ENCODE measurements at regions not wholly inside any gene's neighbourhood (a gene's known extent, or its start where the extent isn't known, plus 50 kb on each side); places are given as distances from the start of the nearest gene placed in this dataset.

DNA sequence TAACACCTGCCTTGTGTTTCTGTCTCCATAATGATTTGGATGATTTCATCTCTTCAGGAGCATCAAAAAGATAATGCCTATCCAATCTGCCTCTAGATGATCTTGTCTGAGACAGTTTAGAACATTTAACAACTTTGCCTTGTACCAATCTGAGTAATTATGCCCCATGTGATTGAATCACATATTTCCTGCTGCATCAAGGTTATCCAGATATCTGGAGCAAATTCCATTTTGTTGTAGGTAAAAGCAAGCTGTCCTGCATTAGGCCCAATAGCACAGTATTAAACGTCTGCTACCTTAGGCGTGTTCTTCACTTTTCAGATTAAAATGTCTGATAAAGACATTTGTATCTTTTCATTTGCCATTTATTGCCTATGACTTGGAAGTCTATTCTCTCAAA is 54.1 kb upstream of the MARCHF11 start:
- H3K4me1 Mint-ChIP-seq (ENCODE audit: low read depth), result no peaks in the 10 kb centered on the region
- no peak overlapping the region for H3K4me3 Mint-ChIP-seq (ENCODE audit: low read depth)
- H3K27ac Mint-ChIP-seq, result no peak overlapping the region
- DNase-seq (ENCODE audit: low spot score, unreplicated experiment), result no peak
- TF ChIP-seq, protein P1, sequence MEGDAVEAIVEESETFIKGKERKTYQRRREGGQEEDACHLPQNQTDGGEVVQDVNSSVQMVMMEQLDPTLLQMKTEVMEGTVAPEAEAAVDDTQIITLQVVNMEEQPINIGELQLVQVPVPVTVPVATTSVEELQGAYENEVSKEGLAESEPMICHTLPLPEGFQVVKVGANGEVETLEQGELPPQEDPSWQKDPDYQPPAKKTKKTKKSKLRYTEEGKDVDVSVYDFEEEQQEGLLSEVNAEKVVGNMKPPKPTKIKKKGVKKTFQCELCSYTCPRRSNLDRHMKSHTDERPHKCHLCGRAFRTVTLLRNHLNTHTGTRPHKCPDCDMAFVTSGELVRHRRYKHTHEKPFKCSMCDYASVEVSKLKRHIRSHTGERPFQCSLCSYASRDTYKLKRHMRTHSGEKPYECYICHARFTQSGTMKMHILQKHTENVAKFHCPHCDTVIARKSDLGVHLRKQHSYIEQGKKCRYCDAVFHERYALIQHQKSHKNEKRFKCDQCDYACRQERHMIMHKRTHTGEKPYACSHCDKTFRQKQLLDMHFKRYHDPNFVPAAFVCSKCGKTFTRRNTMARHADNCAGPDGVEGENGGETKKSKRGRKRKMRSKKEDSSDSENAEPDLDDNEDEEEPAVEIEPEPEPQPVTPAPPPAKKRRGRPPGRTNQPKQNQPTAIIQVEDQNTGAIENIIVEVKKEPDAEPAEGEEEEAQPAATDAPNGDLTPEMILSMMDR (IDR thresholded peaks at IDR 0.05; ENCODE audit: unreplicated experiment), result no peak
- no peaks in the 10 kb centered on the region for H3K36me3 Mint-ChIP-seq (ENCODE audit: insufficient read depth)
- H3K27me3 Mint-ChIP-seq, result no peaks in the 10 kb centered on the region
- no peaks in the 10 kb centered on the region for H3K9me3 Mint-ChIP-seq (ENCODE audit: low read depth)

DNA sequence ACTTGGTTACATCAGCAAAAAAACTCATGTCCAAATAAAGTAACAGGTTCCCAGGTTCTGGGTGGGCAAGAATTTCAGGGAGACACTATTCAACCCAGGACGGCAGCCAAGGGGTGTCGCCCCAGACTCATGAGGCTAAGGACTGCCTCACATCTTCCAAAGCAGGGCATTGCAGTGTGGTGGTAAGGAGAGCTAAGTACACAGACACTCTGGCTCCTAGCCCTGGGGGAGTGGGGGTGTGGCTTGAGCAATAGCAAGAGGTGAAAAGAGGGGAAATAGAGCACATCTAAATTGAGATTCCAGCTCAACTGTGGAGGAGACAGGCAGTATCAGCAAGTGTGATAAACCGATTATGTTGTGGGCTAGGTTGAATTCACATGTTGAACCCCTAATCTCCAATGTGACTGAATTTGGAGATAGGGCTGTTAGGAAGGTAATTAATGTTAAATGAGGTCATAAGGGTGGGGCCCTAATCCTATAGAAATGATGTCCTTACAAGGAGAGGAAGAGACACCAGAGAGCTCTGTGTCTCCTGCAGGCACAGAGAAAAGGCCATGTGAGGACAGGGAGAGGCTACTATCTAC is 49.9 kb upstream of the MARCHF11 start:
- no peak for DNase-seq (ENCODE audit: low spot score, unreplicated experiment)
- H3K4me1 Mint-ChIP-seq (ENCODE audit: low read depth), result no peaks in the 10 kb centered on the region
- H3K4me3 Mint-ChIP-seq (ENCODE audit: low read depth), result no peak overlapping the region
- no peaks in the 10 kb centered on the region for H3K9me3 Mint-ChIP-seq (ENCODE audit: low read depth)
- TF ChIP-seq, protein P1 (IDR thresholded peaks at IDR 0.05; ENCODE audit: unreplicated experiment), result no peak
- H3K27me3 Mint-ChIP-seq, result no peaks in the 10 kb centered on the region
- no peak overlapping the region for H3K27ac Mint-ChIP-seq
- H3K36me3 Mint-ChIP-seq (ENCODE audit: insufficient read depth), result no peaks in the 10 kb centered on the region

All from progenitor cell of endocrine pancreas (in vitro differentiated cells).